ENCODE measurements at regions not wholly inside any gene's neighbourhood (a gene's known extent, or its start where the extent isn't known, plus 50 kb on each side); places are given as distances from the start of the nearest gene placed in this dataset.
"Not testable (repeated sequence)": the region's sequence is repeated elsewhere in the genome, so short reads cannot be mapped to it uniquely, and the experiment has no call there.

GRCh38 chr16:35585411-35585810 is 2126.0 kb downstream of the TP53TG3F start:
- TF ChIP-seq REST (IDR thresholded peaks at IDR 0.05; ENCODE audit: insufficient replicate concordance, low read depth) = no peak
- no peak for TF ChIP-seq CTCF (IDR thresholded peaks at IDR 0.05; ENCODE audit: insufficient read depth, low read length)
- no peak for TF ChIP-seq POLR2AphosphoS5 (IDR thresholded peaks at IDR 0.05; ENCODE audit: low read depth)
- TF ChIP-seq SPI1 (IDR thresholded peaks at IDR 0.05; ENCODE audit: borderline replicate concordance, low read depth) = no peak
- TF ChIP-seq GABPA (IDR thresholded peaks at IDR 0.05; ENCODE audit: low read depth) = no peak

GRCh38 chr16:35590913-35591312 is 2131.5 kb downstream of the TP53TG3F start:
- not testable (repeated sequence) for H3K27ac ChIP-seq (replicated peaks); H3K27me3 ChIP-seq (ENCODE audit: insufficient read depth, poor library complexity, severe bottlenecking); H3K4me3 ChIP-seq (replicated peaks; ENCODE audit: insufficient read depth, low read length)
- peak in 1 of 2 experiments; percentile 37 for DNase-seq (ENCODE audit: low read depth in 1 of 2, low spot score in 1 of 2)
- TF ChIP-seq CTCF (IDR thresholded peaks at IDR 0.05; ENCODE audit: insufficient read depth, low read length) = peak; percentile 15

More at GRCh38 chr16:35585411-35585810, 2126.0 kb downstream of the TP53TG3F start:
- H3K4me3 ChIP-seq (replicated peaks; ENCODE audit: insufficient read depth, low read length) = no peak overlapping the region
- no peak for DNase-seq (ENCODE audit: low read depth in 1 of 2, low spot score in 1 of 2)
- no peak overlapping the region for H3K27ac ChIP-seq (replicated peaks)
- no peaks in the 10 kb centered on the region for H3K27me3 ChIP-seq (ENCODE audit: insufficient read depth, poor library complexity, severe bottlenecking)

GRCh38 chr16:35596467-35596866 is 2137.1 kb downstream of the TP53TG3F start:
- Histone ChIP-seq H3K27me3 (ENCODE audit: insufficient read depth, poor library complexity, severe bottlenecking) (no peaks in the 10 kb centered on the region), H3K27ac (replicated peaks) (no peak overlapping the region), H3K4me3 (replicated peaks; ENCODE audit: insufficient read depth, low read length) (no peak overlapping the region)
- no peak for DNase-seq (ENCODE audit: low read depth in 1 of 2, low spot score in 1 of 2)
- TF ChIP-seq REST (IDR thresholded peaks at IDR 0.05; ENCODE audit: insufficient replicate concordance, low read depth) = no peak
- TF ChIP-seq CTCF (IDR thresholded peaks at IDR 0.05; ENCODE audit: insufficient read depth, low read length) = no peak

- Histone ChIP-seq H3K4me3 (replicated peaks; ENCODE audit: insufficient read depth, low read length) (peak overlapping the region; percentile 15; the same call in 1 of the 2 replicates), H3K27ac (replicated peaks) (peak overlapping the region; percentile 39), H3K27me3 (ENCODE audit: insufficient read depth, poor library complexity, severe bottlenecking) (no peaks in the 10 kb centered on the region)
- TF ChIP-seq GABPA (IDR thresholded peaks at IDR 0.05; ENCODE audit: low read depth) (no peak), REST (IDR thresholded peaks at IDR 0.05; ENCODE audit: insufficient replicate concordance, low read depth) (no peak), POLR2AphosphoS5 (IDR thresholded peaks at IDR 0.05; ENCODE audit: low read depth) (no peak), SPI1 (IDR thresholded peaks at IDR 0.05; ENCODE audit: borderline replicate concordance, low read depth) (peak; percentile 94), CTCF (IDR thresholded peaks at IDR 0.05; ENCODE audit: insufficient read depth, low read length) (no peak)
- DNase-seq (ENCODE audit: low read depth in 1 of 2, low spot score in 1 of 2) = peak; percentile 38 to 81
Measured at GRCh38 chr16:35598696-35599332, 2139.4 kb downstream of the TP53TG3F start.
